HepG2 (cell line): ENCODE measurements at regions not wholly inside any gene's neighbourhood (a gene's known extent, or its start where the extent isn't known, plus 50 kb on each side); places are given as distances from the start of the nearest gene placed in this dataset.

Experiments used
- CREB1 ChIP-seq, 2 experiments: fragments of 450-650 bp in 1 of 2; IDR thresholded peaks; 2 replicates each; pipeline ENCODE4 v1.6.1; 2016 to 2017; ENCODE audit warnings: control low read depth in 1 of 2, mild to moderate bottlenecking in 1 of 2, missing compliant biosample characterization in 1 of 2, missing genetic modification characterization in 1 of 2
- POLR2AphosphoS5 ChIP-seq: IDR thresholded peaks from 2 replicates; pipeline ENCODE4 v1.6.1; 2012; ENCODE audit warnings: low read depth, low read length
- RAD21 ChIP-seq: fragments of 450-650 bp; formaldehyde crosslinking; IDR thresholded peaks from 2 replicates; pipeline ENCODE4 v1.5.0; 2020; ENCODE audit warnings: mild to moderate bottlenecking
- RFX5 ChIP-seq: IDR thresholded peaks from 2 replicates; pipeline ENCODE4 v1.6.1; 2011; ENCODE audit warnings: low read depth, low read length, improper control_type of control experiment
- SOX6 ChIP-seq, 2 experiments: fragments of 450-650 bp in 1 of 2; sonication (generic) in 1 of 2; formaldehyde crosslinking in 1 of 2; IDR thresholded peaks; 2 replicates each; pipeline versions ENCODE4 v1.4.0 to v1.6.1; 2017 to 2020; ENCODE audit warnings: antibody characterized with exemption in 1 of 2, mild to moderate bottlenecking in 1 of 2, missing genetic modification reagents in 1 of 2
- SRF ChIP-seq: IDR thresholded peaks from 2 replicates; pipeline ENCODE4 v1.6.1; 2011; ENCODE audit warnings: mild to moderate bottlenecking, low read depth, low read length, moderate library complexity
- STAG1 ChIP-seq: sonication (generic); formaldehyde crosslinking; IDR thresholded peaks from 2 replicates; pipeline ENCODE4 v1.4.0; 2020; ENCODE audit warnings: missing genetic modification reagents
- ZBTB1 ChIP-seq: sonication (generic); formaldehyde crosslinking; IDR thresholded peaks from 2 replicates; pipeline ENCODE4 v1.4.0; 2020; ENCODE audit warnings: missing genetic modification reagents, borderline replicate concordance
- ZFP37 ChIP-seq: sonication (generic); formaldehyde crosslinking; IDR thresholded peaks from 2 replicates; pipeline ENCODE4 v1.4.0; 2020; ENCODE audit warnings: missing genetic modification reagents, borderline replicate concordance
- ZNF557 ChIP-seq: sonication (generic); formaldehyde crosslinking; IDR thresholded peaks from 2 replicates; pipeline ENCODE4 v1.4.0; 2020; ENCODE audit warnings: missing genetic modification reagents
- TF ChIP-seq, protein P1 (sequence below): fragments of 450-650 bp; IDR thresholded peaks from 2 replicates; pipeline ENCODE4 v1.6.1; 2017; ENCODE audit warnings: mild to moderate bottlenecking
- TF ChIP-seq, protein P2 (sequence below): sonication (generic); formaldehyde crosslinking; IDR thresholded peaks from 2 replicates; pipeline ENCODE4 v1.4.0; 2020; ENCODE audit warnings: mild to moderate bottlenecking, missing genetic modification reagents, borderline replicate concordance
- TF ChIP-seq, protein P3 (sequence below): sonication (generic); formaldehyde crosslinking; IDR thresholded peaks from 2 replicates; pipeline ENCODE4 v1.5.0; 2020; ENCODE audit warnings: mild to moderate bottlenecking, missing genetic modification reagents, moderate library complexity

DNA sequence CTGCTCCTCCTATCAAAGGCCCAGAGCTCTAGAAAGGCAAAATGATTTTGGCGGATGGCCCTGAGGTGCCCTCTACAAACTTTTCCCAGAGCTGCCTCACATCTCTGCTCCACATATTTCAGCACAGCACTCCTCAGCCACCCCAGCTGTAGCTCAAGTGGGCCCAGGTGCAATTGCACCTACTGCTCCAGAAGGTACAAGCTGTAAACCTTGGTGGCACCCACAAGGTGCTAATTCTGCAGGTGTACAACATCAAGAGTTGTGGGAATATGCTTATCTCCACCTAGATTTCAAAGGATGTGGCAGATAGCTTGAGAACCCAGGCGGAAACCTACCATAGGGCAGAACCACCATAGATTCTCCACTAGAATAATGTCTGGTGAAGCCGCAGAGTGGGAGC lies 432.2 kb downstream of the TMEM232 start:
- no peak for TF ChIP-seq SOX6 (IDR thresholded peaks at IDR 0.05)
- no peak for TF ChIP-seq SOX6 (CRISPR knock-in tag; IDR thresholded peaks at IDR 0.05)
- TF ChIP-seq ZNF557 (CRISPR knock-in tag): no peak
- TF ChIP-seq RAD21: no peak
- no peak for TF ChIP-seq ZBTB1 (CRISPR knock-in tag)
- TF ChIP-seq SRF: no peak
- TF ChIP-seq POLR2AphosphoS5: no peak
- TF ChIP-seq, protein P1, sequence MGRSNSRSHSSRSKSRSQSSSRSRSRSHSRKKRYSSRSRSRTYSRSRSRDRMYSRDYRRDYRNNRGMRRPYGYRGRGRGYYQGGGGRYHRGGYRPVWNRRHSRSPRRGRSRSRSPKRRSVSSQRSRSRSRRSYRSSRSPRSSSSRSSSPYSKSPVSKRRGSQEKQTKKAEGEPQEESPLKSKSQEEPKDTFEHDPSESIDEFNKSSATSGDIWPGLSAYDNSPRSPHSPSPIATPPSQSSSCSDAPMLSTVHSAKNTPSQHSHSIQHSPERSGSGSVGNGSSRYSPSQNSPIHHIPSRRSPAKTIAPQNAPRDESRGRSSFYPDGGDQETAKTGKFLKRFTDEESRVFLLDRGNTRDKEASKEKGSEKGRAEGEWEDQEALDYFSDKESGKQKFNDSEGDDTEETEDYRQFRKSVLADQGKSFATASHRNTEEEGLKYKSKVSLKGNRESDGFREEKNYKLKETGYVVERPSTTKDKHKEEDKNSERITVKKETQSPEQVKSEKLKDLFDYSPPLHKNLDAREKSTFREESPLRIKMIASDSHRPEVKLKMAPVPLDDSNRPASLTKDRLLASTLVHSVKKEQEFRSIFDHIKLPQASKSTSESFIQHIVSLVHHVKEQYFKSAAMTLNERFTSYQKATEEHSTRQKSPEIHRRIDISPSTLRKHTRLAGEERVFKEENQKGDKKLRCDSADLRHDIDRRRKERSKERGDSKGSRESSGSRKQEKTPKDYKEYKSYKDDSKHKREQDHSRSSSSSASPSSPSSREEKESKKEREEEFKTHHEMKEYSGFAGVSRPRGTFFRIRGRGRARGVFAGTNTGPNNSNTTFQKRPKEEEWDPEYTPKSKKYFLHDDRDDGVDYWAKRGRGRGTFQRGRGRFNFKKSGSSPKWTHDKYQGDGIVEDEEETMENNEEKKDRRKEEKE: no peak
- TF ChIP-seq STAG1 (CRISPR knock-in tag): no peak
- TF ChIP-seq, protein P2, sequence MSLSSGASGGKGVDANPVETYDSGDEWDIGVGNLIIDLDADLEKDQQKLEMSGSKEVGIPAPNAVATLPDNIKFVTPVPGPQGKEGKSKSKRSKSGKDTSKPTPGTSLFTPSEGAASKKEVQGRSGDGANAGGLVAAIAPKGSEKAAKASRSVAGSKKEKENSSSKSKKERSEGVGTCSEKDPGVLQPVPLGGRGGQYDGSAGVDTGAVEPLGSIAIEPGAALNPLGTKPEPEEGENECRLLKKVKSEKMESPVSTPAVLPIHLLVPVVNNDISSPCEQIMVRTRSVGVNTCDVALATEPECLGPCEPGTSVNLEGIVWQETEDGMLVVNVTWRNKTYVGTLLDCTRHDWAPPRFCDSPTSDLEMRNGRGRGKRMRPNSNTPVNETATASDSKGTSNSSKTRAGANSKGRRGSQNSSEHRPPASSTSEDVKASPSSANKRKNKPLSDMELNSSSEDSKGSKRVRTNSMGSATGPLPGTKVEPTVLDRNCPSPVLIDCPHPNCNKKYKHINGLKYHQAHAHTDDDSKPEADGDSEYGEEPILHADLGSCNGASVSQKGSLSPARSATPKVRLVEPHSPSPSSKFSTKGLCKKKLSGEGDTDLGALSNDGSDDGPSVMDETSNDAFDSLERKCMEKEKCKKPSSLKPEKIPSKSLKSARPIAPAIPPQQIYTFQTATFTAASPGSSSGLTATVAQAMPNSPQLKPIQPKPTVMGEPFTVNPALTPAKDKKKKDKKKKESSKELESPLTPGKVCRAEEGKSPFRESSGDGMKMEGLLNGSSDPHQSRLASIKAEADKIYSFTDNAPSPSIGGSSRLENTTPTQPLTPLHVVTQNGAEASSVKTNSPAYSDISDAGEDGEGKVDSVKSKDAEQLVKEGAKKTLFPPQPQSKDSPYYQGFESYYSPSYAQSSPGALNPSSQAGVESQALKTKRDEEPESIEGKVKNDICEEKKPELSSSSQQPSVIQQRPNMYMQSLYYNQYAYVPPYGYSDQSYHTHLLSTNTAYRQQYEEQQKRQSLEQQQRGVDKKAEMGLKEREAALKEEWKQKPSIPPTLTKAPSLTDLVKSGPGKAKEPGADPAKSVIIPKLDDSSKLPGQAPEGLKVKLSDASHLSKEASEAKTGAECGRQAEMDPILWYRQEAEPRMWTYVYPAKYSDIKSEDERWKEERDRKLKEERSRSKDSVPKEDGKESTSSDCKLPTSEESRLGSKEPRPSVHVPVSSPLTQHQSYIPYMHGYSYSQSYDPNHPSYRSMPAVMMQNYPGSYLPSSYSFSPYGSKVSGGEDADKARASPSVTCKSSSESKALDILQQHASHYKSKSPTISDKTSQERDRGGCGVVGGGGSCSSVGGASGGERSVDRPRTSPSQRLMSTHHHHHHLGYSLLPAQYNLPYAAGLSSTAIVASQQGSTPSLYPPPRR (CRISPR knock-in tag): no peak
- TF ChIP-seq, protein P3, sequence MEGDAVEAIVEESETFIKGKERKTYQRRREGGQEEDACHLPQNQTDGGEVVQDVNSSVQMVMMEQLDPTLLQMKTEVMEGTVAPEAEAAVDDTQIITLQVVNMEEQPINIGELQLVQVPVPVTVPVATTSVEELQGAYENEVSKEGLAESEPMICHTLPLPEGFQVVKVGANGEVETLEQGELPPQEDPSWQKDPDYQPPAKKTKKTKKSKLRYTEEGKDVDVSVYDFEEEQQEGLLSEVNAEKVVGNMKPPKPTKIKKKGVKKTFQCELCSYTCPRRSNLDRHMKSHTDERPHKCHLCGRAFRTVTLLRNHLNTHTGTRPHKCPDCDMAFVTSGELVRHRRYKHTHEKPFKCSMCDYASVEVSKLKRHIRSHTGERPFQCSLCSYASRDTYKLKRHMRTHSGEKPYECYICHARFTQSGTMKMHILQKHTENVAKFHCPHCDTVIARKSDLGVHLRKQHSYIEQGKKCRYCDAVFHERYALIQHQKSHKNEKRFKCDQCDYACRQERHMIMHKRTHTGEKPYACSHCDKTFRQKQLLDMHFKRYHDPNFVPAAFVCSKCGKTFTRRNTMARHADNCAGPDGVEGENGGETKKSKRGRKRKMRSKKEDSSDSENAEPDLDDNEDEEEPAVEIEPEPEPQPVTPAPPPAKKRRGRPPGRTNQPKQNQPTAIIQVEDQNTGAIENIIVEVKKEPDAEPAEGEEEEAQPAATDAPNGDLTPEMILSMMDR (CRISPR knock-in tag): no peak
- TF ChIP-seq ZFP37 (CRISPR knock-in tag): no peak
- no peak for TF ChIP-seq RFX5
- no peak for TF ChIP-seq CREB1 (IDR thresholded peaks at IDR 0.05)
- TF ChIP-seq CREB1 (CRISPR knock-in tag; IDR thresholded peaks at IDR 0.05): no peak
